IMR-90 (cell line): ENCODE measurements at regions not wholly inside any gene's neighbourhood (a gene's known extent, or its start where the extent isn't known, plus 50 kb on each side); places are given as distances from the start of the nearest gene placed in this dataset.

Experiments used
- ATAC-seq: fragments of 200-7000 bp; cut with Tn5 transposase; 2 replicates; pipeline ENCODE4 v1.9.1; 2020; ENCODE audit warnings: low read depth, mild to moderate bottlenecking, moderate library complexity
- BruUV-seq: library from RNA; stranded (reverse); fragments of 400-500 nt; replicated peaks from 2 replicates; lab custom pipeline; 2021; lab: Mats Ljungman, UMichigan
- CTCF ChIA-PET: fragments of 300-600 bp; formaldehyde crosslinking; extraction: SDS; loops from one replicate; lab custom pipeline; 2021; ENCODE audit warnings: antibody characterized with exemption; lab: Yijun Ruan, JAX
- POLR2A ChIA-PET: fragments of 300-600 bp; sonication (Branson Sonifier 250); formaldehyde crosslinking; loops from one replicate; lab custom pipeline; 2022; ENCODE audit warnings: antibody characterized with exemption; ENCODE audit not compliant: unreplicated experiment; lab: Charles Lee
- DNase-seq: peaks from one replicate; pipeline ENCODE4 v3.0.0; 2013
- H2AFZ ChIP-seq: replicated peaks from 2 replicates; pipeline ENCODE3; 2013; ENCODE audit warnings: low read length, mild to moderate bottlenecking; ENCODE audit not compliant: poor library complexity
- H2AK5ac ChIP-seq: 2 replicates; pipeline ENCODE4 v1.6.1; 2013; ENCODE audit warnings: low read depth, low read length, inconsistent platforms
- H2AK9ac ChIP-seq: replicated peaks from 2 replicates; pipeline ENCODE3; 2013; ENCODE audit warnings: mild to moderate bottlenecking, low read depth, low read length, moderate library complexity; ENCODE audit not compliant: poor library complexity
- H2BK120ac ChIP-seq: 2 replicates; pipeline ENCODE4 v1.6.1; 2013; ENCODE audit warnings: low read depth, low read length, inconsistent platforms
- H2BK15ac ChIP-seq: 3 replicates; pipeline ENCODE4 v1.6.1; 2013; ENCODE audit warnings: low read depth, low read length, inconsistent platforms
- H2BK20ac ChIP-seq: 2 replicates; pipeline ENCODE4 v1.6.1; 2013; ENCODE audit warnings: low read depth, mild to moderate bottlenecking, inconsistent platforms, low read length, moderate library complexity
- H2BK5ac ChIP-seq: 2 replicates; pipeline ENCODE4 v1.6.1; 2013; ENCODE audit warnings: mild to moderate bottlenecking, low read depth, low read length, inconsistent platforms; ENCODE audit not compliant: poor library complexity, severe bottlenecking
- H3K14ac ChIP-seq: replicated peaks from 2 replicates; pipeline ENCODE4 v1.6.1; 2013; ENCODE audit warnings: low read depth, low read length, inconsistent platforms
- H3K18ac ChIP-seq: 2 replicates; pipeline ENCODE4 v1.6.1; 2013; ENCODE audit warnings: low read depth, low read length, control low read depth
- H3K23ac ChIP-seq: 2 replicates; pipeline ENCODE4 v1.6.1; 2013; ENCODE audit warnings: low read depth, low read length, inconsistent platforms
- H3K27ac ChIP-seq: 2 replicates; pipeline ENCODE4 v1.5.1; 2013; ENCODE audit warnings: mild to moderate bottlenecking, control low read depth, low read length; ENCODE audit not compliant: insufficient read depth
- H3K27me3 ChIP-seq: 2 replicates; pipeline ENCODE4 v1.6.1; 2013; ENCODE audit warnings: low read length; ENCODE audit not compliant: control insufficient read depth, insufficient read depth
- H3K36me3 ChIP-seq: 2 replicates; pipeline ENCODE4 v1.6.1; 2013; ENCODE audit warnings: low read length, mixed read lengths; ENCODE audit not compliant: control insufficient read depth, insufficient read depth
- H3K4ac ChIP-seq: 2 replicates; pipeline ENCODE4 v1.6.1; 2013; ENCODE audit warnings: low read depth, low read length, inconsistent platforms
- H3K4me1 ChIP-seq: 2 replicates; pipeline ENCODE4 v1.6.1; 2013; ENCODE audit warnings: low read length, mixed read lengths; ENCODE audit not compliant: control insufficient read depth, insufficient read depth
- H3K4me2 ChIP-seq: 2 replicates; pipeline ENCODE4 v1.6.1; 2013; ENCODE audit warnings: low read depth, mild to moderate bottlenecking, control low read depth, low read length, moderate library complexity
- H3K4me3 ChIP-seq: 2 replicates; pipeline ENCODE4 v1.5.1; 2013; ENCODE audit warnings: low read depth, mild to moderate bottlenecking, control low read depth, low read length, moderate library complexity; ENCODE audit not compliant: insufficient read depth
- H3K56ac ChIP-seq: 2 replicates; pipeline ENCODE4 v1.6.1; 2013; ENCODE audit warnings: low read length, inconsistent platforms; ENCODE audit not compliant: insufficient read depth; ENCODE audit errors: extremely low read depth
- H3K79me1 ChIP-seq, 2 experiments: 2 replicates each; pipeline ENCODE4 v1.6.1; 2013; ENCODE audit warnings: low read length in 2 of 2, inconsistent platforms in 1 of 2, low read depth in 1 of 2
- H3K9ac ChIP-seq: 2 replicates; pipeline ENCODE4 v1.6.1; 2013; ENCODE audit warnings: low read depth, low read length, control low read depth
- H3K9me1 ChIP-seq: 2 replicates; pipeline ENCODE4 v1.6.1; 2013; ENCODE audit warnings: low read length, inconsistent platforms; ENCODE audit not compliant: insufficient read depth
- H3K9me3 ChIP-seq: 2 replicates; pipeline ENCODE4 v1.6.1; 2013; ENCODE audit warnings: low read length; ENCODE audit not compliant: control insufficient read depth, insufficient read depth
- H4K20me1 ChIP-seq: 2 replicates; pipeline ENCODE4 v1.6.1; 2013; ENCODE audit warnings: low read length, inconsistent platforms; ENCODE audit not compliant: insufficient read depth
- H4K5ac ChIP-seq: 2 replicates; pipeline ENCODE4 v1.6.1; 2013; ENCODE audit warnings: mild to moderate bottlenecking, low read depth, low read length, control low read depth
- H4K8ac ChIP-seq, 2 experiments: 2 replicates each; pipeline ENCODE4 v1.6.1; 2013; ENCODE audit warnings: low read depth in 2 of 2, low read length in 2 of 2, control low read depth in 1 of 2, inconsistent platforms in 1 of 2
- H4K91ac ChIP-seq: 2 replicates; pipeline ENCODE4 v1.6.1; 2013; ENCODE audit warnings: low read depth, low read length, inconsistent platforms; ENCODE audit not compliant: insufficient read depth
- BHLHE40 ChIP-seq: fragments of 150-350 bp; IDR thresholded peaks from 2 replicates; pipeline ENCODE4 v1.6.1; 2016; ENCODE audit warnings: mild to moderate bottlenecking, low read depth, low read length
- CEBPB ChIP-seq: IDR thresholded peaks from 2 replicates; pipeline ENCODE4 v1.6.1; 2012; ENCODE audit warnings: low read depth, low read length, improper control_type of control experiment
- CHD1 ChIP-seq: IDR thresholded peaks from 2 replicates; pipeline ENCODE4 v1.6.1; 2012; ENCODE audit warnings: low read depth, low read length, improper control_type of control experiment
- FOS ChIP-seq: fragments of 150-350 bp; IDR thresholded peaks from 2 replicates; pipeline ENCODE4 v1.6.1; 2016; ENCODE audit warnings: low read depth, low read length
- MAFK ChIP-seq: IDR thresholded peaks from 2 replicates; pipeline ENCODE4 v1.6.1; 2012; ENCODE audit warnings: low read depth, low read length, improper control_type of control experiment
- MAZ ChIP-seq: IDR thresholded peaks from 2 replicates; pipeline ENCODE4 v1.6.1; 2012; ENCODE audit warnings: low read depth, mild to moderate bottlenecking, low read length, improper control_type of control experiment, moderate library complexity, borderline replicate concordance
- MXI1 ChIP-seq: IDR thresholded peaks from 2 replicates; pipeline ENCODE4 v1.6.1; 2012; ENCODE audit warnings: low read depth, mild to moderate bottlenecking, low read length, moderate library complexity, borderline replicate concordance
- NFE2L2 ChIP-seq: fragments of 150-350 bp; IDR thresholded peaks from 2 replicates; pipeline ENCODE4 v1.6.1; 2016; ENCODE audit warnings: low read depth, mild to moderate bottlenecking, low read length
- POLR2A ChIP-seq: IDR thresholded peaks from 2 replicates; pipeline ENCODE4 v1.6.1; 2012; ENCODE audit warnings: mild to moderate bottlenecking, low read depth, low read length
- RAD21 ChIP-seq: IDR thresholded peaks from 2 replicates; pipeline ENCODE4 v1.6.1; 2012; ENCODE audit warnings: low read length, improper control_type of control experiment
- RCOR1 ChIP-seq: IDR thresholded peaks from 2 replicates; pipeline ENCODE4 v1.6.1; 2012; ENCODE audit warnings: mild to moderate bottlenecking, low read length, improper control_type of control experiment; ENCODE audit not compliant: insufficient replicate concordance
- RFX5 ChIP-seq: IDR thresholded peaks from 2 replicates; pipeline ENCODE4 v1.8.0; 2012; ENCODE audit warnings: low read depth, mild to moderate bottlenecking, low read length, moderate library complexity
- SMC3 ChIP-seq: fragments of 150-350 bp; IDR thresholded peaks from 2 replicates; pipeline ENCODE4 v1.6.1; 2016; ENCODE audit warnings: low read depth, mild to moderate bottlenecking, antibody characterized with exemption, low read length, moderate library complexity
- dilution Hi-C: fragments of 300-500 bp; cut with HindIII; formaldehyde crosslinking; loops from one replicate; pipeline ENCODE4 v1.14.3; 2018; ENCODE audit warnings: low sequenced_read_pairs; ENCODE audit not compliant: unreplicated experiment
- in situ Hi-C: fragments of 300-500 bp; cut with MboI; formaldehyde crosslinking; loops from 3 replicates; pipeline ENCODE4 v1.14.3; 2019; ENCODE audit warnings: low sequenced_read_pairs, inconsistent platforms, mixed read lengths
- intact Hi-C: fragments of 100-400 bp; cut with micrococcal nuclease; formaldehyde crosslinking; loops from 2 replicates; pipeline ENCODE4 v1.10.0; 2022
- TF ChIP-seq, protein P1 (sequence below): fragments of 150-350 bp; IDR thresholded peaks from 2 replicates; pipeline ENCODE4 v1.6.1; 2016; ENCODE audit warnings: low read depth, mild to moderate bottlenecking, low read length, moderate library complexity, borderline replicate concordance
- TF ChIP-seq, protein P2 (sequence below): conservative IDR thresholded peaks from 2 replicates; pipeline ENCODE4 v1.5.1; 2012; ENCODE audit warnings: mild to moderate bottlenecking, low read depth, low read length, improper control_type of control experiment
- TF ChIP-seq, protein P3 (sequence below): fragments of 150-350 bp; IDR thresholded peaks from 2 replicates; pipeline ENCODE4 v1.6.1; 2017; ENCODE audit warnings: mild to moderate bottlenecking, antibody characterized with exemption, low read length, low read depth

DNA sequence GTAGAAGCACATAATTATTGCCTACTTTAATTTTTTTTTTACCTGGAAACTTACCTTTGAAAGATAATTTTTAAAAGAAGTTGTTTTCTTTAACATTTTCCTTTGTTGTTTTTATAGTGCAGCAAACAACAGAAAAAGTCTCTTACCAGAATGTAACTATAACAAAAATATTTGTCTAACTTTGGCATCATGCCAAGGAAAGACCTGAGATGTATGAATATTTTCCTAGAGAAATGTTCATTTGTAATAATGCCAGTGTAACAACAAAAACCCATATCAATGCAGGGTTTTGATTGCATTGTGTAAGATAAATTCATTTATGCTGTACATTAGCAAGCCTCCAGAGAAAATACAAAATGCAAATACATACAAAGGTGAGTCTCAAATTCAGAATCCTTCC lies 775.7 kb downstream of the SI start:
- Histone ChIP-seq H2BK15ac (no peak overlapping the region), H3K14ac (no peak overlapping the region), H3K4ac (no peak overlapping the region), H3K36me3 (no peaks in the 10 kb centered on the region), H2AFZ (no peak overlapping the region), H3K23ac (no peak overlapping the region), H2BK5ac (no peak overlapping the region), H4K91ac (no peak overlapping the region), H3K18ac (no peak overlapping the region), H2AK5ac (no peak overlapping the region), H4K5ac (no peak overlapping the region), H4K20me1 (no peaks in the 10 kb centered on the region), H2AK9ac (no peak overlapping the region), H2BK20ac (no peak overlapping the region), H2BK120ac (no peak overlapping the region), H4K8ac (no peak overlapping the region), H3K27ac (no peak overlapping the region), H3K27me3 (no peaks in the 10 kb centered on the region), H3K4me1 (no peaks in the 10 kb centered on the region), H3K9me1 (no peaks in the 10 kb centered on the region), H3K9ac (no peak overlapping the region), H3K4me2 (no peak overlapping the region), H3K79me1 (no peaks in the 10 kb centered on the region), H3K56ac (no peak overlapping the region), H3K4me3 (no peak overlapping the region), H3K9me3 (peaks cover 11% of the 10 kb centered on the region)
- ChIA-PET POLR2A (no interaction called here), CTCF (no interaction called here)
- no peak for ATAC-seq
- BruUV-seq = no TSS peak
- no peak for DNase-seq
- dilution Hi-C loops (no loop called here), intact Hi-C loops (no loop called here), in situ Hi-C loops (no loop called here)
- TF ChIP-seq, protein P1, sequence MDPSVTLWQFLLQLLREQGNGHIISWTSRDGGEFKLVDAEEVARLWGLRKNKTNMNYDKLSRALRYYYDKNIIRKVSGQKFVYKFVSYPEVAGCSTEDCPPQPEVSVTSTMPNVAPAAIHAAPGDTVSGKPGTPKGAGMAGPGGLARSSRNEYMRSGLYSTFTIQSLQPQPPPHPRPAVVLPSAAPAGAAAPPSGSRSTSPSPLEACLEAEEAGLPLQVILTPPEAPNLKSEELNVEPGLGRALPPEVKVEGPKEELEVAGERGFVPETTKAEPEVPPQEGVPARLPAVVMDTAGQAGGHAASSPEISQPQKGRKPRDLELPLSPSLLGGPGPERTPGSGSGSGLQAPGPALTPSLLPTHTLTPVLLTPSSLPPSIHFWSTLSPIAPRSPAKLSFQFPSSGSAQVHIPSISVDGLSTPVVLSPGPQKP = no peak
- no peak for TF ChIP-seq CEBPB
- TF ChIP-seq RCOR1 = no peak
- TF ChIP-seq, protein P2, sequence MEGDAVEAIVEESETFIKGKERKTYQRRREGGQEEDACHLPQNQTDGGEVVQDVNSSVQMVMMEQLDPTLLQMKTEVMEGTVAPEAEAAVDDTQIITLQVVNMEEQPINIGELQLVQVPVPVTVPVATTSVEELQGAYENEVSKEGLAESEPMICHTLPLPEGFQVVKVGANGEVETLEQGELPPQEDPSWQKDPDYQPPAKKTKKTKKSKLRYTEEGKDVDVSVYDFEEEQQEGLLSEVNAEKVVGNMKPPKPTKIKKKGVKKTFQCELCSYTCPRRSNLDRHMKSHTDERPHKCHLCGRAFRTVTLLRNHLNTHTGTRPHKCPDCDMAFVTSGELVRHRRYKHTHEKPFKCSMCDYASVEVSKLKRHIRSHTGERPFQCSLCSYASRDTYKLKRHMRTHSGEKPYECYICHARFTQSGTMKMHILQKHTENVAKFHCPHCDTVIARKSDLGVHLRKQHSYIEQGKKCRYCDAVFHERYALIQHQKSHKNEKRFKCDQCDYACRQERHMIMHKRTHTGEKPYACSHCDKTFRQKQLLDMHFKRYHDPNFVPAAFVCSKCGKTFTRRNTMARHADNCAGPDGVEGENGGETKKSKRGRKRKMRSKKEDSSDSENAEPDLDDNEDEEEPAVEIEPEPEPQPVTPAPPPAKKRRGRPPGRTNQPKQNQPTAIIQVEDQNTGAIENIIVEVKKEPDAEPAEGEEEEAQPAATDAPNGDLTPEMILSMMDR = no peak
- TF ChIP-seq RFX5 = no peak
- TF ChIP-seq, protein P3, sequence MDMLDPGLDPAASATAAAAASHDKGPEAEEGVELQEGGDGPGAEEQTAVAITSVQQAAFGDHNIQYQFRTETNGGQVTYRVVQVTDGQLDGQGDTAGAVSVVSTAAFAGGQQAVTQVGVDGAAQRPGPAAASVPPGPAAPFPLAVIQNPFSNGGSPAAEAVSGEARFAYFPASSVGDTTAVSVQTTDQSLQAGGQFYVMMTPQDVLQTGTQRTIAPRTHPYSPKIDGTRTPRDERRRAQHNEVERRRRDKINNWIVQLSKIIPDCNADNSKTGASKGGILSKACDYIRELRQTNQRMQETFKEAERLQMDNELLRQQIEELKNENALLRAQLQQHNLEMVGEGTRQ = no peak
- TF ChIP-seq MAZ = no peak
- TF ChIP-seq CHD1 = no peak
- no peak for TF ChIP-seq POLR2A
- TF ChIP-seq SMC3 = no peak
- no peak for TF ChIP-seq RAD21
- TF ChIP-seq MAFK = no peak
- TF ChIP-seq MXI1 = no peak
- no peak for TF ChIP-seq BHLHE40
- TF ChIP-seq NFE2L2 = no peak
- no peak for TF ChIP-seq FOS
